ENCODE measurements at regions not wholly inside any gene's neighbourhood (a gene's known extent, or its start where the extent isn't known, plus 50 kb on each side); places are given as distances from the start of the nearest gene placed in this dataset.

- TF ChIP-seq, protein P1, sequence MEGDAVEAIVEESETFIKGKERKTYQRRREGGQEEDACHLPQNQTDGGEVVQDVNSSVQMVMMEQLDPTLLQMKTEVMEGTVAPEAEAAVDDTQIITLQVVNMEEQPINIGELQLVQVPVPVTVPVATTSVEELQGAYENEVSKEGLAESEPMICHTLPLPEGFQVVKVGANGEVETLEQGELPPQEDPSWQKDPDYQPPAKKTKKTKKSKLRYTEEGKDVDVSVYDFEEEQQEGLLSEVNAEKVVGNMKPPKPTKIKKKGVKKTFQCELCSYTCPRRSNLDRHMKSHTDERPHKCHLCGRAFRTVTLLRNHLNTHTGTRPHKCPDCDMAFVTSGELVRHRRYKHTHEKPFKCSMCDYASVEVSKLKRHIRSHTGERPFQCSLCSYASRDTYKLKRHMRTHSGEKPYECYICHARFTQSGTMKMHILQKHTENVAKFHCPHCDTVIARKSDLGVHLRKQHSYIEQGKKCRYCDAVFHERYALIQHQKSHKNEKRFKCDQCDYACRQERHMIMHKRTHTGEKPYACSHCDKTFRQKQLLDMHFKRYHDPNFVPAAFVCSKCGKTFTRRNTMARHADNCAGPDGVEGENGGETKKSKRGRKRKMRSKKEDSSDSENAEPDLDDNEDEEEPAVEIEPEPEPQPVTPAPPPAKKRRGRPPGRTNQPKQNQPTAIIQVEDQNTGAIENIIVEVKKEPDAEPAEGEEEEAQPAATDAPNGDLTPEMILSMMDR (IDR thresholded peaks at IDR 0.05; ENCODE audit: low read depth, low read length), result no peak
- peaks cover 3% of the 10 kb centered on the region for H3K27me3 ChIP-seq (ENCODE audit: control insufficient read depth, insufficient read depth, low read length)
- no peaks in the 10 kb centered on the region for H3K9me3 ChIP-seq (ENCODE audit: control insufficient read depth, insufficient read depth, low read length)
- no peak for DNase-seq (ENCODE audit: low read depth, low spot score)
- H3K27ac ChIP-seq (ENCODE audit: low read depth, low read length), result no peak overlapping the region
- CTCF ChIA-PET, result interaction anchor here (1.2 kb wide), 1 partner anchor 14 kb away, joined by 3 read pairs; no protein-coding TSS in a partner anchor
- H3K4me3 ChIP-seq (ENCODE audit: low read depth, low read length), result no peak overlapping the region
- POLR2A ChIA-PET, result no interaction called here
These were observed 128.6 kb downstream of the TSN start for GRCh38 chr2:121884078-121884477.

DNA sequence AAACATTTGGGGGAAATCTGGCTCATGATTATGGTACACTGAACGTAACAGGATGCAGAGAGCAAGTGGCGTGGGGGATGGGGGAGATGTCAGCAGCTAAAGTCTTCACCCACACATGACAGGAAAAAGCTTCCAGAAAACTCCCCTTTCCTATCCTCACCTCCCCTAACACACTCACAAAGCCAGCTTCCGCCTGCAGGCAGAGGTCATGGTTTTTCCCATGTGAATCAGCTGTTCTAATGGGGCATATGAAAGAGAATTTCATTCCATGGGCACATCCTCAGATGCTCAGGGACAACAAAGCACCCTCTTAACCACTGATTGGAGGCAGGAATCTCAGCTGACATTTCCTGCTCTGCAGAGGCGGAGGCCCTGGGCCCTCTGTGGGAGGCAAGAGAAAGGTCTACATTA, 129.1 kb downstream of the TSN start:
- ChIA-PET POLR2A (no interaction called here), CTCF (interaction anchor here (1.2 kb wide), 1 partner anchor 14 kb away, joined by 3 read pairs; no protein-coding TSS in a partner anchor)
- DNase-seq (ENCODE audit: low read depth, low spot score), result no peak
- H3K4me3 ChIP-seq (ENCODE audit: low read depth, low read length), result no peak overlapping the region
- no peak overlapping the region for H3K27ac ChIP-seq (ENCODE audit: low read depth, low read length)
- TF ChIP-seq, protein P1 (IDR thresholded peaks at IDR 0.05; ENCODE audit: low read depth, low read length), result no peak
- peaks cover 3% of the 10 kb centered on the region for H3K27me3 ChIP-seq (ENCODE audit: control insufficient read depth, insufficient read depth, low read length)
- no peaks in the 10 kb centered on the region for H3K9me3 ChIP-seq (ENCODE audit: control insufficient read depth, insufficient read depth, low read length)

DNA sequence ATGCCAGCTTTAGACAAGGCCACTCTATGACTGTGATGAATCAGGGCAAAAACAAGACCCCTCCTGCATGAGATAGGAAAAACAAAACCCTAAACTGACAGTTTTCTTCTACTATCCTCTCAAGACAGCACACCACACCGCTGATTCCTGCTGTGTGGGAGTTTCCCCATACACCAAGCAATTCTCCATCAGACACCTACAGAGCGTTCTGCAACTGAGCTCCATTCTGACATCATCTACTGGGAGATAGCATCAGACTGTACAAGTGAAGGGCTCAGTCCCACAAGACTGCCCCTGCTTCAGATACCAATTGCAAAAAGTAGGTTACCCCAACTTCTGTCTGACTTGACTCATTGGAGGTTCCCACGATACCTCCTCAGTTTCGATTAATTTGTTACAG, 130.6 kb downstream of the TSN start:
- peaks cover 3% of the 10 kb centered on the region for H3K27me3 ChIP-seq (ENCODE audit: control insufficient read depth, insufficient read depth, low read length)
- H3K9me3 ChIP-seq (ENCODE audit: control insufficient read depth, insufficient read depth, low read length), result no peaks in the 10 kb centered on the region
- H3K4me3 ChIP-seq (ENCODE audit: low read depth, low read length), result no peak overlapping the region
- TF ChIP-seq, protein P1 (IDR thresholded peaks at IDR 0.05; ENCODE audit: low read depth, low read length), result no peak
- ChIA-PET POLR2A (no interaction called here), CTCF (interaction anchor here (1.3 kb wide), 1 partner anchor 12 kb away, joined by 3 read pairs; no protein-coding TSS in a partner anchor)
- no peak for DNase-seq (ENCODE audit: low read depth, low spot score)
- H3K27ac ChIP-seq (ENCODE audit: low read depth, low read length), result no peak overlapping the region

DNA sequence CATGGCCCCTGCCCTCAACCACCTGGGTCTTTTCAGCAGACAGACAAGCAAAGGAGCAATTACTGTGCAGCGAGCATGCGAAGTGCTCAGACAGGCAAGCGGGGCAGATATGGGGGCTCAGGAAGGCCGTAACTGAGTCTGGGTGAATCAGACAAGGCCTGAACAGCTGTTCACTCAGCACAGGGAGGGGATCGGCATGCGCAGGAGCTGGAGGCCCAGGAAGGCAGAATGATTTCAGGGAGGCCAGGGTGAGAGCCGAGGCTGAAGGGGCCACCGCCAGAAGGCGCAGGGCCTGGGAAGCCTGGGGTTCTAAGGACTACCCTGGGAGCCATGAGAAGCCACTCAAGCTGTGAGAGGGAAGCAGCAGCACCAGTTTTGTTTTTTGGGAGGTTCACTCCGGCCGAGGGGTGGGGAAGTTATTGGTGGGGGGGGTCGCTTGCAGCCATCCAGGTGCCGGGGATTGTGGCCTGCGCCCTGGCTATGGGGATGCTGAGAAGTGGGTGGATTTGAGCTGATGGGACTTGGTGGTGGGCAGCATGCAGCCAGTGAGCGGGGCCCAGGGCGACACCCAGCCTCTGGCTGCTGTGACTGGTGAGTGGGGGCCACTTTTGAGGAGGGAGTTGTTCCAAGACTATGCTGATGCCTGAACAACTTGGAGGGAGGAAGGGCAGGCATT, 132.2 kb downstream of the TSN start:
- TF ChIP-seq, protein P1 (IDR thresholded peaks at IDR 0.05; ENCODE audit: low read depth, low read length), result no peak
- Histone ChIP-seq H3K27ac (ENCODE audit: low read depth, low read length) (no peak overlapping the region), H3K4me3 (ENCODE audit: low read depth, low read length) (no peak overlapping the region), H3K27me3 (ENCODE audit: control insufficient read depth, insufficient read depth, low read length) (peaks cover 3% of the 10 kb centered on the region), H3K9me3 (ENCODE audit: control insufficient read depth, insufficient read depth, low read length) (no peaks in the 10 kb centered on the region)
- no peak for DNase-seq (ENCODE audit: low read depth, low spot score)
- CTCF ChIA-PET, result interaction anchor here (1.3 kb wide), 1 partner anchor 10 kb away, joined by 3 read pairs; no protein-coding TSS in a partner anchor
- POLR2A ChIA-PET, result no interaction called here

GRCh38 chr2:121888189-121888557, 132.7 kb downstream of the TSN start:
- TF ChIP-seq, protein P1 (IDR thresholded peaks at IDR 0.05; ENCODE audit: low read depth, low read length), result peak; percentile 26; the same call in 1 of the 2 replicates
- CTCF ChIA-PET, result no interaction called here
- POLR2A ChIA-PET, result no interaction called here
- H3K27me3 ChIP-seq (ENCODE audit: control insufficient read depth, insufficient read depth, low read length), result peaks cover 3% of the 10 kb centered on the region
- H3K9me3 ChIP-seq (ENCODE audit: control insufficient read depth, insufficient read depth, low read length), result no peaks in the 10 kb centered on the region
- no peak for DNase-seq (ENCODE audit: low read depth, low spot score)
- H3K27ac ChIP-seq (ENCODE audit: low read depth, low read length), result no peak overlapping the region
- H3K4me3 ChIP-seq (ENCODE audit: low read depth, low read length), result no peak overlapping the region
